GM10248 (cell line): ENCODE measurements at regions not wholly inside any gene's neighbourhood (a gene's known extent, or its start where the extent isn't known, plus 50 kb on each side); places are given as distances from the start of the nearest gene placed in this dataset.
"Not testable (repeated sequence)": the region's sequence is repeated elsewhere in the genome, so short reads cannot be mapped to it uniquely, and the experiment has no call there.

Experiments used
- CTCF ChIA-PET: fragments of 300-600 bp; sonication (Branson Sonifier 250); formaldehyde crosslinking; extraction: SDS; loops from one replicate; lab custom pipeline; 2021; ENCODE audit warnings: antibody characterized with exemption; lab: Yijun Ruan, JAX
- POLR2A ChIA-PET: fragments of 350-650 bp; sonication (Branson Sonifier 250); formaldehyde crosslinking; extraction: SDS; loops from one replicate; lab custom pipeline; 2020; ENCODE audit warnings: antibody characterized with exemption; lab: Yijun Ruan, JAX
- DNase-seq: peaks from one replicate; pipeline ENCODE4 v3.0.0; 2012; ENCODE audit errors: extremely low spot score
- CTCF ChIP-seq: IDR thresholded peaks from 2 replicates; pipeline ENCODE4 v1.5.1; 2012; ENCODE audit warnings: mild to moderate bottlenecking, low read depth; ENCODE audit errors: extremely low read depth, missing control alignments, control extremely low read depth

- no peak for TF ChIP-seq CTCF
- POLR2A ChIA-PET: no interaction called here
- no peak for DNase-seq
- CTCF ChIA-PET: no interaction called here
These were observed 154.0 kb upstream of the SSTR1 start for GRCh38 chr14:38053666-38054065.

- no peak for TF ChIP-seq CTCF
- POLR2A ChIA-PET: no interaction called here
- DNase-seq: no peak
- CTCF ChIA-PET: no interaction called here
These were observed 151.4 kb upstream of the SSTR1 start for GRCh38 chr14:38056270-38056669.

- CTCF ChIA-PET, DNase-seq, POLR2A ChIA-PET: not testable (repeated sequence)
These were observed 145.5 kb upstream of the SSTR1 start for GRCh38 chr14:38062223-38062622.

- ChIA-PET POLR2A (no interaction called here), CTCF (no interaction called here)
- no peak for DNase-seq
- no peak for TF ChIP-seq CTCF
These were observed 143.9 kb upstream of the SSTR1 start for GRCh38 chr14:38063711-38064320.

GRCh38 chr14:38065106-38065762 lies 142.5 kb upstream of the SSTR1 start:
- no peak for TF ChIP-seq CTCF
- POLR2A ChIA-PET: no interaction called here
- CTCF ChIA-PET: no interaction called here
- DNase-seq: no peak

GRCh38 chr14:38070061-38070588 lies 137.6 kb upstream of the SSTR1 start:
- POLR2A ChIA-PET: no interaction called here
- DNase-seq: no peak
- CTCF ChIA-PET: no interaction called here
- TF ChIP-seq CTCF: no peak

- ChIA-PET POLR2A (no interaction called here), CTCF (no interaction called here)
- TF ChIP-seq CTCF: no peak
- DNase-seq: no peak
These were observed 134.1 kb upstream of the SSTR1 start for GRCh38 chr14:38073641-38074040.
